SIG-M5 treated with dmso at 0.1 percent for 504 hours (cell line): ENCODE measurements at regions not wholly inside any gene's neighbourhood (a gene's known extent, or its start where the extent isn't known, plus 50 kb on each side); places are given as distances from the start of the nearest gene placed in this dataset.
A peak's percentile ranks its signal among the peaks of the same experiment; 100 is the strongest.

Source experiments
- DNase-seq: peaks from one replicate; lab custom pipeline; 2025; ENCODE audit not compliant: unreplicated experiment; lab: John Stamatoyannopoulos, UW

- DNase-seq, result no peak
Observed at GRCh38 chr6:166877906-166878305, 78.4 kb downstream of the RNASET2 start.

GRCh38 chr6:166877349-166877748 lies 79.0 kb downstream of the RNASET2 start:
- DNase-seq, result no peak

- no peak for DNase-seq
Observed at GRCh38 chr6:166872531-166873009, 83.8 kb downstream of the RNASET2 start.

GRCh38 chr6:166870602-166871208 lies 85.6 kb downstream of the RNASET2 start:
- no peak for DNase-seq

- DNase-seq, result no peak
Observed at GRCh38 chr6:166866839-166867637, 89.3 kb downstream of the RNASET2 start.

- no peak for DNase-seq
Observed at GRCh38 chr6:166864333-166864732, 92.0 kb downstream of the RNASET2 start.

- no peak for DNase-seq
Observed at GRCh38 chr6:166862978-166863530, 93.3 kb downstream of the RNASET2 start.

GRCh38 chr6:166862287-166862977 lies 93.9 kb downstream of the RNASET2 start:
- no peak for DNase-seq

- DNase-seq, result no peak
Observed at GRCh38 chr6:166861961-166862286, 94.4 kb downstream of the RNASET2 start.

GRCh38 chr6:166861304-166861703 lies 95.0 kb downstream of the RNASET2 start:
- no peak for DNase-seq

- no peak for DNase-seq
Observed at GRCh38 chr6:166860392-166860791, 96.0 kb downstream of the RNASET2 start.

- peak; percentile 3 for DNase-seq
Observed at GRCh38 chr6:166855416-166855815, 100.9 kb downstream of the RNASET2 start.

GRCh38 chr6:166853371-166854325 lies 102.7 kb downstream of the RNASET2 start:
- no peak for DNase-seq

GRCh38 chr6:166852451-166852975 lies 103.8 kb downstream of the RNASET2 start:
- DNase-seq, result no peak

GRCh38 chr6:166851911-166852310 lies 104.4 kb downstream of the RNASET2 start:
- DNase-seq, result no peak

GRCh38 chr6:166851426-166851825 lies 104.9 kb downstream of the RNASET2 start:
- DNase-seq, result no peak

- no peak for DNase-seq
Observed at GRCh38 chr6:166850677-166851076, 105.7 kb downstream of the RNASET2 start.

- DNase-seq, result no peak
Observed at GRCh38 chr6:166849749-166850183, 106.6 kb downstream of the RNASET2 start.

- no peak for DNase-seq
Observed at GRCh38 chr6:166848979-166849748, 107.2 kb downstream of the RNASET2 start.
